BLaER1 (cell line): ENCODE measurements at regions not wholly inside any gene's neighbourhood (a gene's known extent, or its start where the extent isn't known, plus 50 kb on each side); places are given as distances from the start of the nearest gene placed in this dataset.
A peak's percentile ranks its signal among the peaks of the same experiment; 100 is the strongest.

Source experiments
- H3K27ac ChIP-seq: shearing (Covaris generic); formaldehyde crosslinking; 2 replicates; pipeline ENCODE4 v1.8.1; 2022
- H3K27me3 ChIP-seq: shearing (Covaris generic); formaldehyde crosslinking; 2 replicates; pipeline ENCODE4 v1.8.1; 2022
- H3K36me3 ChIP-seq: shearing (Covaris generic); formaldehyde crosslinking; 2 replicates; pipeline ENCODE4 v1.8.1; 2022
- H3K4me1 ChIP-seq: shearing (Covaris generic); formaldehyde crosslinking; 2 replicates; pipeline ENCODE4 v1.8.1; 2022
- H3K4me2 ChIP-seq: shearing (Covaris generic); formaldehyde crosslinking; 2 replicates; pipeline ENCODE4 v1.8.1; 2022
- H3K4me3 ChIP-seq: shearing (Covaris generic); formaldehyde crosslinking; 2 replicates; pipeline ENCODE4 v1.8.1; 2022
- H3K9ac ChIP-seq: shearing (Covaris generic); formaldehyde crosslinking; 2 replicates; pipeline ENCODE4 v1.8.1; 2022
- H3K9me3 ChIP-seq: shearing (Covaris generic); formaldehyde crosslinking; 2 replicates; pipeline ENCODE4 v1.8.1; 2022
- H4K20me1 ChIP-seq: shearing (Covaris generic); formaldehyde crosslinking; 2 replicates; pipeline ENCODE4 v1.8.1; 2022
- Cebpa-rat ChIP-seq: shearing (Covaris generic); IDR thresholded peaks from 2 replicates; pipeline ENCODE4 v1.8.1; 2022

GRCh38 chr2:176847575-176847974, 365.0 kb upstream of the HNRNPA3 start:
- no peak overlapping the region for H3K9ac ChIP-seq
- H3K27me3 ChIP-seq: no peaks in the 10 kb centered on the region
- no peaks in the 10 kb centered on the region for H3K4me1 ChIP-seq
- TF ChIP-seq Cebpa-rat: no peak
- H3K9me3 ChIP-seq: no peaks in the 10 kb centered on the region
- H4K20me1 ChIP-seq: no peaks in the 10 kb centered on the region
- H3K4me3 ChIP-seq: no peak overlapping the region
- no peak overlapping the region for H3K27ac ChIP-seq
- no peak overlapping the region for H3K4me2 ChIP-seq
- no peaks in the 10 kb centered on the region for H3K36me3 ChIP-seq

- TF ChIP-seq Cebpa-rat: no peak
Measured at GRCh38 chr2:176848844-176849243, 363.8 kb upstream of the HNRNPA3 start.

GRCh38 chr2:176851200-176851888, 361.2 kb upstream of the HNRNPA3 start:
- Histone ChIP-seq H3K4me3 (no peak overlapping the region), H3K36me3 (no peaks in the 10 kb centered on the region), H3K27ac (no peak overlapping the region), H3K9ac (no peak overlapping the region), H3K9me3 (no peaks in the 10 kb centered on the region), H3K4me1 (peaks cover under 1% of the 10 kb centered on the region; the same call in 1 of the 2 replicates), H3K4me2 (no peak overlapping the region), H4K20me1 (no peaks in the 10 kb centered on the region), H3K27me3 (no peaks in the 10 kb centered on the region)
- TF ChIP-seq Cebpa-rat: no peak

More at GRCh38 chr2:176848844-176849243, 363.8 kb upstream of the HNRNPA3 start:
- no peaks in the 10 kb centered on the region for H3K36me3 ChIP-seq
- no peak overlapping the region for H3K9ac ChIP-seq
- no peak overlapping the region for H3K27ac ChIP-seq
- H3K4me2 ChIP-seq: no peak overlapping the region
- H3K27me3 ChIP-seq: no peaks in the 10 kb centered on the region
- H3K4me3 ChIP-seq: no peak overlapping the region
- no peaks in the 10 kb centered on the region for H3K4me1 ChIP-seq
- no peaks in the 10 kb centered on the region for H4K20me1 ChIP-seq
- no peaks in the 10 kb centered on the region for H3K9me3 ChIP-seq

GRCh38 chr2:176851889-176852483, 360.6 kb upstream of the HNRNPA3 start:
- peaks cover 7% of the 10 kb centered on the region; the same call in 1 of the 2 replicates for H3K4me1 ChIP-seq
- no peak overlapping the region for H3K9ac ChIP-seq
- H3K4me3 ChIP-seq: no peak overlapping the region
- H4K20me1 ChIP-seq: no peaks in the 10 kb centered on the region
- TF ChIP-seq Cebpa-rat: no peak
- H3K27ac ChIP-seq: no peak overlapping the region
- no peaks in the 10 kb centered on the region for H3K36me3 ChIP-seq
- H3K4me2 ChIP-seq: no peak overlapping the region
- H3K9me3 ChIP-seq: no peaks in the 10 kb centered on the region
- no peaks in the 10 kb centered on the region for H3K27me3 ChIP-seq

GRCh38 chr2:176852667-176853066, 359.9 kb upstream of the HNRNPA3 start:
- H3K4me2 ChIP-seq: no peak overlapping the region
- H3K27ac ChIP-seq: no peak overlapping the region
- H3K9ac ChIP-seq: no peak overlapping the region
- H3K4me1 ChIP-seq: peaks cover 8% of the 10 kb centered on the region; the same call in 1 of the 2 replicates
- no peaks in the 10 kb centered on the region for H3K27me3 ChIP-seq
- no peak for TF ChIP-seq Cebpa-rat
- no peaks in the 10 kb centered on the region for H4K20me1 ChIP-seq
- no peak overlapping the region for H3K4me3 ChIP-seq
- H3K9me3 ChIP-seq: no peaks in the 10 kb centered on the region
- H3K36me3 ChIP-seq: no peaks in the 10 kb centered on the region

GRCh38 chr2:176854062-176854461, 358.5 kb upstream of the HNRNPA3 start:
- Histone ChIP-seq H3K27me3 (no peaks in the 10 kb centered on the region), H3K36me3 (no peaks in the 10 kb centered on the region), H4K20me1 (no peaks in the 10 kb centered on the region), H3K4me2 (no peak overlapping the region), H3K27ac (no peak overlapping the region), H3K9me3 (no peaks in the 10 kb centered on the region), H3K9ac (no peak overlapping the region), H3K4me1 (peaks cover 8% of the 10 kb centered on the region; the same call in 1 of the 2 replicates), H3K4me3 (no peak overlapping the region)
- no peak for TF ChIP-seq Cebpa-rat

- Histone ChIP-seq H3K27ac (no peak overlapping the region), H3K9ac (no peak overlapping the region), H3K4me1 (peaks cover 8% of the 10 kb centered on the region; the same call in 1 of the 2 replicates), H4K20me1 (no peaks in the 10 kb centered on the region), H3K9me3 (no peaks in the 10 kb centered on the region), H3K27me3 (no peaks in the 10 kb centered on the region), H3K4me3 (no peak overlapping the region), H3K4me2 (no peak overlapping the region), H3K36me3 (no peaks in the 10 kb centered on the region)
- no peak for TF ChIP-seq Cebpa-rat
Measured at GRCh38 chr2:176854878-176855277, 357.7 kb upstream of the HNRNPA3 start.

- H3K4me1 ChIP-seq: peaks cover 8% of the 10 kb centered on the region; the same call in 1 of the 2 replicates
- no peaks in the 10 kb centered on the region for H3K36me3 ChIP-seq
- H3K9me3 ChIP-seq: no peaks in the 10 kb centered on the region
- H4K20me1 ChIP-seq: no peaks in the 10 kb centered on the region
- no peak for TF ChIP-seq Cebpa-rat
- H3K4me3 ChIP-seq: no peak overlapping the region
- no peak overlapping the region for H3K27ac ChIP-seq
- peak overlapping the region; percentile 35 for H3K4me2 ChIP-seq
- no peak overlapping the region for H3K9ac ChIP-seq
- no peaks in the 10 kb centered on the region for H3K27me3 ChIP-seq
Measured at GRCh38 chr2:176856683-176857082, 355.9 kb upstream of the HNRNPA3 start.

- Histone ChIP-seq H3K9me3 (no peaks in the 10 kb centered on the region), H3K27ac (no peak overlapping the region), H3K27me3 (no peaks in the 10 kb centered on the region), H4K20me1 (no peaks in the 10 kb centered on the region), H3K9ac (no peak overlapping the region), H3K4me2 (no peak overlapping the region), H3K4me3 (no peak overlapping the region), H3K36me3 (no peaks in the 10 kb centered on the region), H3K4me1 (no peaks in the 10 kb centered on the region)
- no peak for TF ChIP-seq Cebpa-rat
Measured at GRCh38 chr2:176865336-176865735, 347.3 kb upstream of the HNRNPA3 start.

- Histone ChIP-seq H3K4me2 (no peak overlapping the region), H3K9ac (no peak overlapping the region), H3K9me3 (peaks cover 19% of the 10 kb centered on the region), H3K27ac (no peak overlapping the region), H3K27me3 (no peaks in the 10 kb centered on the region), H3K4me1 (peaks cover 7% of the 10 kb centered on the region), H3K4me3 (no peak overlapping the region), H3K36me3 (no peaks in the 10 kb centered on the region), H4K20me1 (no peaks in the 10 kb centered on the region)
- TF ChIP-seq Cebpa-rat: no peak
Measured at GRCh38 chr2:176872406-176872805, 340.2 kb upstream of the HNRNPA3 start.
